ENCODE measurements at regions not wholly inside any gene's neighbourhood (a gene's known extent, or its start where the extent isn't known, plus 50 kb on each side); places are given as distances from the start of the nearest gene placed in this dataset.

- Histone ChIP-seq H3K4me1 (ENCODE audit: low read length) (no peaks in the 10 kb centered on the region), H3K4me3 (ENCODE audit: low read length) (no peak overlapping the region), H3K27me3 (ENCODE audit: low read depth, low read length) (no peaks in the 10 kb centered on the region), H4K20me1 (ENCODE audit: insufficient read depth, low read length) (no peaks in the 10 kb centered on the region), H3K79me2 (ENCODE audit: low read length) (no peaks in the 10 kb centered on the region), H2AFZ (ENCODE audit: low read depth, low read length) (no peak overlapping the region), H3K27ac (ENCODE audit: low read length) (no peak overlapping the region), H3K9ac (ENCODE audit: low read length) (no peak overlapping the region), H3K36me3 (replicated peaks; ENCODE audit: low read depth, low read length) (no peaks in the 10 kb centered on the region), H3K9me3 (ENCODE audit: insufficient read depth, low read length) (no peaks in the 10 kb centered on the region), H3K4me2 (ENCODE audit: low read length) (no peak overlapping the region)
- TF ChIP-seq EZH2phosphoT487 (IDR thresholded peaks at IDR 0.05; ENCODE audit: low read depth) (no peak), CTCF (IDR thresholded peaks at IDR 0.05; ENCODE audit: low read depth, low read length) (no peak)
These were observed 252.2 kb upstream of the RAB6C start for GRCh38 chr2:129727286-129727685.

GRCh38 chr2:129728035-129728972 is 251.2 kb upstream of the RAB6C start:
- H3K9me3 ChIP-seq (ENCODE audit: insufficient read depth, low read length) = no peaks in the 10 kb centered on the region
- no peaks in the 10 kb centered on the region for H3K36me3 ChIP-seq (replicated peaks; ENCODE audit: low read depth, low read length)
- no peaks in the 10 kb centered on the region for H3K79me2 ChIP-seq (ENCODE audit: low read length)
- no peak overlapping the region for H3K4me3 ChIP-seq (ENCODE audit: low read length)
- H3K27me3 ChIP-seq (ENCODE audit: low read depth, low read length) = no peaks in the 10 kb centered on the region
- no peak overlapping the region for H3K4me2 ChIP-seq (ENCODE audit: low read length)
- TF ChIP-seq EZH2phosphoT487 (IDR thresholded peaks at IDR 0.05; ENCODE audit: low read depth) = no peak
- TF ChIP-seq CTCF (IDR thresholded peaks at IDR 0.05; ENCODE audit: low read depth, low read length) = no peak
- H2AFZ ChIP-seq (ENCODE audit: low read depth, low read length) = no peak overlapping the region
- H3K9ac ChIP-seq (ENCODE audit: low read length) = no peak overlapping the region
- H4K20me1 ChIP-seq (ENCODE audit: insufficient read depth, low read length) = no peaks in the 10 kb centered on the region
- no peak overlapping the region for H3K27ac ChIP-seq (ENCODE audit: low read length)
- no peaks in the 10 kb centered on the region for H3K4me1 ChIP-seq (ENCODE audit: low read length)

GRCh38 chr2:129729011-129729410 is 250.5 kb upstream of the RAB6C start:
- H3K4me3 ChIP-seq (ENCODE audit: low read length) = no peak overlapping the region
- no peaks in the 10 kb centered on the region for H3K4me1 ChIP-seq (ENCODE audit: low read length)
- H3K27ac ChIP-seq (ENCODE audit: low read length) = no peak overlapping the region
- no peak overlapping the region for H2AFZ ChIP-seq (ENCODE audit: low read depth, low read length)
- H4K20me1 ChIP-seq (ENCODE audit: insufficient read depth, low read length) = no peaks in the 10 kb centered on the region
- no peak overlapping the region for H3K4me2 ChIP-seq (ENCODE audit: low read length)
- H3K27me3 ChIP-seq (ENCODE audit: low read depth, low read length) = no peaks in the 10 kb centered on the region
- no peak for TF ChIP-seq EZH2phosphoT487 (IDR thresholded peaks at IDR 0.05; ENCODE audit: low read depth)
- no peak for TF ChIP-seq CTCF (IDR thresholded peaks at IDR 0.05; ENCODE audit: low read depth, low read length)
- H3K9ac ChIP-seq (ENCODE audit: low read length) = no peak overlapping the region
- H3K79me2 ChIP-seq (ENCODE audit: low read length) = no peaks in the 10 kb centered on the region
- H3K9me3 ChIP-seq (ENCODE audit: insufficient read depth, low read length) = no peaks in the 10 kb centered on the region
- no peaks in the 10 kb centered on the region for H3K36me3 ChIP-seq (replicated peaks; ENCODE audit: low read depth, low read length)

- Histone ChIP-seq H4K20me1 (ENCODE audit: insufficient read depth, low read length) (no peaks in the 10 kb centered on the region), H3K4me2 (ENCODE audit: low read length) (no peak overlapping the region), H3K79me2 (ENCODE audit: low read length) (no peaks in the 10 kb centered on the region), H3K4me3 (ENCODE audit: low read length) (no peak overlapping the region), H3K9ac (ENCODE audit: low read length) (no peak overlapping the region), H3K4me1 (ENCODE audit: low read length) (no peaks in the 10 kb centered on the region), H2AFZ (ENCODE audit: low read depth, low read length) (no peak overlapping the region), H3K36me3 (replicated peaks; ENCODE audit: low read depth, low read length) (no peaks in the 10 kb centered on the region), H3K27ac (ENCODE audit: low read length) (no peak overlapping the region), H3K27me3 (ENCODE audit: low read depth, low read length) (no peaks in the 10 kb centered on the region), H3K9me3 (ENCODE audit: insufficient read depth, low read length) (no peaks in the 10 kb centered on the region)
- TF ChIP-seq CTCF (IDR thresholded peaks at IDR 0.05; ENCODE audit: low read depth, low read length) = no peak
- TF ChIP-seq EZH2phosphoT487 (IDR thresholded peaks at IDR 0.05; ENCODE audit: low read depth) = no peak
These were observed 249.8 kb upstream of the RAB6C start for GRCh38 chr2:129729646-129730045.
